ENCODE measurements at regions not wholly inside any gene's neighbourhood (a gene's known extent, or its start where the extent isn't known, plus 50 kb on each side); places are given as distances from the start of the nearest gene placed in this dataset.

GRCh38 chr9:120289990-120290975 lies 289.7 kb downstream of the CDK5RAP2 start:
- no peak for DNase-seq

- no peak for DNase-seq
These were observed 290.9 kb downstream of the CDK5RAP2 start for GRCh38 chr9:120289098-120289497.

- DNase-seq = no peak
These were observed 293.4 kb downstream of the CDK5RAP2 start for GRCh38 chr9:120286530-120286929.

GRCh38 chr9:120284821-120285220 lies 295.1 kb downstream of the CDK5RAP2 start:
- DNase-seq = no peak

GRCh38 chr9:120281665-120282064 lies 298.3 kb downstream of the CDK5RAP2 start:
- no peak for DNase-seq

GRCh38 chr9:120267929-120268328 lies 312.0 kb downstream of the CDK5RAP2 start:
- no peak for DNase-seq

GRCh38 chr9:120265791-120266190 lies 314.2 kb downstream of the CDK5RAP2 start:
- no peak for DNase-seq

- no peak for DNase-seq
These were observed 315.4 kb downstream of the CDK5RAP2 start for GRCh38 chr9:120264528-120264927.

- no peak for DNase-seq
These were observed 316.1 kb downstream of the CDK5RAP2 start for GRCh38 chr9:120263836-120264235.

- no peak for DNase-seq
These were observed 318.5 kb downstream of the CDK5RAP2 start for GRCh38 chr9:120261419-120261818.

- no peak for DNase-seq
These were observed 320.9 kb downstream of the CDK5RAP2 start for GRCh38 chr9:120259100-120259499.

GRCh38 chr9:120258096-120258495 lies 321.9 kb downstream of the CDK5RAP2 start:
- no peak for DNase-seq

GRCh38 chr9:120257483-120257882 lies 322.5 kb downstream of the CDK5RAP2 start:
- no peak for DNase-seq

GRCh38 chr9:120256146-120256545 lies 323.8 kb downstream of the CDK5RAP2 start:
- no peak for DNase-seq

GRCh38 chr9:120252248-120252647 lies 327.7 kb downstream of the CDK5RAP2 start:
- no peak for DNase-seq

- no peak for DNase-seq
These were observed 337.7 kb downstream of the CDK5RAP2 start for GRCh38 chr9:120242116-120242811.

GRCh38 chr9:120236596-120236995 lies 343.4 kb downstream of the CDK5RAP2 start:
- DNase-seq = no peak

GRCh38 chr9:120235081-120235480 lies 344.9 kb downstream of the CDK5RAP2 start:
- DNase-seq = no peak

- DNase-seq = no peak
These were observed 349.7 kb downstream of the CDK5RAP2 start for GRCh38 chr9:120230227-120230626.

GRCh38 chr9:120221844-120222243 lies 358.1 kb downstream of the CDK5RAP2 start:
- DNase-seq = no peak

GRCh38 chr9:120214332-120214731 lies 365.6 kb downstream of the CDK5RAP2 start:
- no peak for DNase-seq

GRCh38 chr9:120212853-120213200 lies 367.1 kb downstream of the CDK5RAP2 start:
- no peak for DNase-seq

- DNase-seq = no peak
These were observed 367.7 kb downstream of the CDK5RAP2 start for GRCh38 chr9:120212153-120212852.

Data from CD4-positive, alpha-beta T cell treated with Interleukin-4 for 1 hour (primary cell).